CD14-positive monocyte (primary cell): ENCODE measurements at regions not wholly inside any gene's neighbourhood (a gene's known extent, or its start where the extent isn't known, plus 50 kb on each side); places are given as distances from the start of the nearest gene placed in this dataset.
"Not testable (repeated sequence)": the region's sequence is repeated elsewhere in the genome, so short reads cannot be mapped to it uniquely, and the experiment has no call there.

ENCODE experiments used
- DNase-seq, 3 donors: peaks; one replicate each; pipeline ENCODE4 v3.0.0-alpha.2; 2011 to 2022
- H2AFZ ChIP-seq: 2 replicates; pipeline ENCODE4 v1.6.0; 2012; ENCODE audit warnings: mild to moderate bottlenecking, low read depth, low read length, inconsistent platforms; ENCODE audit not compliant: insufficient read depth, poor library complexity, severe bottlenecking
- H3K27ac ChIP-seq, 2 donors: 1 replicate in 1 of 2; 2 replicates in 1 of 2; pipeline ENCODE4 v1.5.1; 2012 to 2013; ENCODE audit warnings: low read length in 2 of 2, control low read depth in 1 of 2, inconsistent platforms in 1 of 2, low read depth in 1 of 2, mild to moderate bottlenecking in 1 of 2
- H3K27me3 ChIP-seq, 2 donors: one replicate each; pipeline versions ENCODE4 v1.6.0 to v1.6.1; 2011 to 2013; ENCODE audit warnings: low read length in 2 of 2; ENCODE audit not compliant: control insufficient read depth in 2 of 2, insufficient read depth in 2 of 2
- H3K36me3 ChIP-seq, 2 donors: replicated peaks in 1 of 2; 1 replicate in 1 of 2; 2 replicates in 1 of 2; pipeline versions ENCODE4 v1.5.1 to v1.6.1; 2012 to 2013; ENCODE audit warnings: low read length in 2 of 2, control low read depth in 1 of 2, inconsistent platforms in 1 of 2, mild to moderate bottlenecking in 1 of 2; ENCODE audit not compliant: insufficient read depth in 2 of 2, control insufficient read depth in 1 of 2
- H3K4me1 ChIP-seq, 2 donors: 1 replicate in 1 of 2; 2 replicates in 1 of 2; pipeline versions ENCODE4 v1.5.1 to v1.6.1; 2012 to 2013; ENCODE audit warnings: low read length in 2 of 2, control low read depth in 1 of 2, inconsistent platforms in 1 of 2, mild to moderate bottlenecking in 1 of 2, moderate library complexity in 1 of 2; ENCODE audit not compliant: insufficient read depth in 2 of 2, control insufficient read depth in 1 of 2
- H3K4me2 ChIP-seq: replicated peaks from 2 replicates; pipeline ENCODE3; 2012; ENCODE audit warnings: low read length, moderate library complexity, mild to moderate bottlenecking; ENCODE audit not compliant: poor library complexity, severe bottlenecking; ENCODE audit errors: extremely low read depth
- H3K4me3 ChIP-seq, 3 experiments: fragments of 200-600 bp in 1 of 3; sonication (generic) in 1 of 3; replicated peaks in 1 of 3; 1 replicate in 2 of 3; 2 replicates in 1 of 3; pipeline ENCODE4 v1.5.1; 2011 to 2013; ENCODE audit warnings: low read length in 3 of 3, mild to moderate bottlenecking in 3 of 3, control low read depth in 2 of 3, low read depth in 2 of 3, inconsistent platforms in 1 of 3, moderate library complexity in 1 of 3
- H3K79me2 ChIP-seq: 2 replicates; pipeline ENCODE4 v1.6.0; 2012; ENCODE audit warnings: mild to moderate bottlenecking, control low read depth, inconsistent platforms, low read length, moderate library complexity; ENCODE audit not compliant: insufficient read depth
- H3K9ac ChIP-seq: 2 replicates; pipeline ENCODE4 v1.6.0; 2017; ENCODE audit warnings: low read length, mild to moderate bottlenecking; ENCODE audit not compliant: insufficient read depth, poor library complexity, severe bottlenecking
- H3K9me3 ChIP-seq, 2 donors: replicated peaks in 1 of 2; 1 replicate in 1 of 2; 2 replicates in 1 of 2; pipeline versions ENCODE4 v1.5.1 to v1.6.1; 2012 to 2013; ENCODE audit warnings: low read length in 2 of 2, control low read depth in 1 of 2; ENCODE audit not compliant: control insufficient read depth in 1 of 2, insufficient read depth in 1 of 2
- H4K20me1 ChIP-seq: 2 replicates; pipeline ENCODE4 v1.6.0; 2012; ENCODE audit warnings: mild to moderate bottlenecking, low read length, control low read depth, moderate library complexity; ENCODE audit not compliant: insufficient read depth
- H3K27ac Mint-ChIP-seq, 7 donors: one replicate each; pipeline ENCODE4 v1.8.0; 2020; ENCODE audit warnings: mild to moderate bottlenecking in 7 of 7, mixed read lengths in 7 of 7, moderate library complexity in 6 of 7, inconsistent platforms in 2 of 7
- H3K27me3 Mint-ChIP-seq, 3 donors: one replicate each; pipeline ENCODE4 v1.8.0; 2021 to 2022; ENCODE audit warnings: low read depth in 3 of 3, mild to moderate bottlenecking in 3 of 3, mixed read lengths in 3 of 3, moderate library complexity in 3 of 3, inconsistent platforms in 1 of 3
- H3K36me3 Mint-ChIP-seq, 2 donors: one replicate each; pipeline ENCODE4 v1.8.0; 2020; ENCODE audit warnings: mixed read lengths in 2 of 2, inconsistent platforms in 1 of 2, mild to moderate bottlenecking in 1 of 2
- H3K4me1 Mint-ChIP-seq: one replicate; pipeline ENCODE4 v1.8.0; 2020; ENCODE audit warnings: mild to moderate bottlenecking, mixed read lengths
- H3K4me3 Mint-ChIP-seq, 2 donors: one replicate each; pipeline ENCODE4 v1.8.0; 2020; ENCODE audit warnings: mild to moderate bottlenecking in 2 of 2, mixed read lengths in 2 of 2, moderate library complexity in 1 of 2
- H3K9me3 Mint-ChIP-seq, 7 donors: one replicate each; pipeline ENCODE4 v1.8.0; 2020 to 2022; ENCODE audit warnings: mixed read lengths in 7 of 7, mild to moderate bottlenecking in 6 of 7, moderate library complexity in 6 of 7, inconsistent platforms in 2 of 7
- WGBS: methylation state at CpG from one replicate; pipeline ENCODE4 v1.1.5; 2013; ENCODE audit warnings: missing lambda C conversion rate; ENCODE audit not compliant: insufficient coverage; 5-methylcytosine and 5-hydroxymethylcytosine counted together
- intact Hi-C, 2 donors: fragments of 100-400 bp; cut with micrococcal nuclease; formaldehyde crosslinking; loops; one replicate each; pipeline versions ENCODE4 v1.15.0 to v1.15.1; 2023
- TF ChIP-seq, protein P1 (sequence below): fragments of 200-600 bp; IDR thresholded peaks from one replicate; pipeline ENCODE4 v1.8.0; 2022; ENCODE audit warnings: antibody characterized with exemption, mild to moderate bottlenecking

DNA sequence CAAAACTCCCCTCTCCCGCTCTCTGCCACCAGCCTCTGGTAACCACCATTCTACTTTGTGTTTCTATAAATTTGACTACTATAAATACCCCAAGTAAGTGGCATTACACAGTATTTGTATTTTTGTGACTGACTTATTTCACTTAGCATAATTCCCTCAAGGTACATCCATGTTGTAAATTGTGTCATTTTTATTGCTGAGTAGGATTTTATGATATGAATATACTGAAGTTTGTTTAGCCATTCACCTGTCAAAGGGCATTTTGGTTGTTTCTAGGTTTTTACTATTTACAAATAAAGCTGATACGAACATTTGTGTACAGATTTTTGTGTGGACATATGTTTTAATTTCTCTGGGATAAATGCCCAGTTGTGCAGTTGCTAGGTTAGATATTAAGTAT is 174.0 kb upstream of the MMADHC start:
- WGBS: no CpG with 5 or more reads among the region's 2 CpGs
- no peaks in the 10 kb centered on the region for H3K4me1 ChIP-seq
- TF ChIP-seq, protein P1, sequence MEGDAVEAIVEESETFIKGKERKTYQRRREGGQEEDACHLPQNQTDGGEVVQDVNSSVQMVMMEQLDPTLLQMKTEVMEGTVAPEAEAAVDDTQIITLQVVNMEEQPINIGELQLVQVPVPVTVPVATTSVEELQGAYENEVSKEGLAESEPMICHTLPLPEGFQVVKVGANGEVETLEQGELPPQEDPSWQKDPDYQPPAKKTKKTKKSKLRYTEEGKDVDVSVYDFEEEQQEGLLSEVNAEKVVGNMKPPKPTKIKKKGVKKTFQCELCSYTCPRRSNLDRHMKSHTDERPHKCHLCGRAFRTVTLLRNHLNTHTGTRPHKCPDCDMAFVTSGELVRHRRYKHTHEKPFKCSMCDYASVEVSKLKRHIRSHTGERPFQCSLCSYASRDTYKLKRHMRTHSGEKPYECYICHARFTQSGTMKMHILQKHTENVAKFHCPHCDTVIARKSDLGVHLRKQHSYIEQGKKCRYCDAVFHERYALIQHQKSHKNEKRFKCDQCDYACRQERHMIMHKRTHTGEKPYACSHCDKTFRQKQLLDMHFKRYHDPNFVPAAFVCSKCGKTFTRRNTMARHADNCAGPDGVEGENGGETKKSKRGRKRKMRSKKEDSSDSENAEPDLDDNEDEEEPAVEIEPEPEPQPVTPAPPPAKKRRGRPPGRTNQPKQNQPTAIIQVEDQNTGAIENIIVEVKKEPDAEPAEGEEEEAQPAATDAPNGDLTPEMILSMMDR: no peak
- H3K4me3 Mint-ChIP-seq: no peak overlapping the region
- no peak overlapping the region for H3K4me3 ChIP-seq
- H3K4me2 ChIP-seq: no peak overlapping the region
- peaks cover 0 to 5% of the 10 kb centered on the region in 2 donors for H3K9me3 ChIP-seq
- no peak overlapping the region for H2AFZ ChIP-seq
- no peaks in the 10 kb centered on the region for H3K4me1 Mint-ChIP-seq
- no peaks in the 10 kb centered on the region for H4K20me1 ChIP-seq
- H3K36me3 Mint-ChIP-seq: no peaks in the 10 kb centered on the region
- intact Hi-C loops: no loop called here
- peaks cover 0 to 9% (median 4%) of the 10 kb centered on the region in 7 donors for H3K9me3 Mint-ChIP-seq
- H3K27ac ChIP-seq: no peak overlapping the region
- no peaks in the 10 kb centered on the region for H3K79me2 ChIP-seq
- no peak for DNase-seq
- H3K27ac Mint-ChIP-seq: no peak overlapping the region
- no peaks in the 10 kb centered on the region for H3K36me3 ChIP-seq
- no peaks in the 10 kb centered on the region for H3K27me3 ChIP-seq
- H3K9ac ChIP-seq: no peak overlapping the region
- H3K27me3 Mint-ChIP-seq: peaks cover 0 to 1% (median 0%) of the 10 kb centered on the region in 3 donors

DNA sequence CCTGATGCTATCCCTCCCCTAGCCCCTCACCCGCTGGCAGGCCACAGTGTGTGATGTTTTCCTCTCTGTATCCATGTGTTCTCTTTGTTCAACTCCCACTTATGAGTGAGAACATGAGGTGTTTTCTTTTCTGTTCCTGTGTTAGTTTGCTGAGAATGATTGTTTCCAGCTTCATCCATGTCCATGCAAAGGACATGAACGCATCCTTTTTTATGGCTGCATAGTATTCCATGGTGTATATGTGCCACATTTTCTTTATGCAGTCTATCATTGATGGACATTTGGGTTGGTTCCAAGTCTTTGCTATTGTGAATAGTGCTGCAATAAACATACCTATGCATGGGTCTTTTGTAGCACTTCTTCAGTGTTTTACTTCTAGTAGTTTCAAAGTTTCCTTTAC is 171.8 kb upstream of the MMADHC start:
- H3K4me1 Mint-ChIP-seq, H3K36me3 ChIP-seq, H3K9me3 Mint-ChIP-seq, H3K9ac ChIP-seq, H3K4me2 ChIP-seq, H3K27ac Mint-ChIP-seq, H3K27me3 Mint-ChIP-seq, H3K79me2 ChIP-seq, DNase-seq, H3K4me3 ChIP-seq, H3K4me3 Mint-ChIP-seq, intact Hi-C loops, H3K27me3 ChIP-seq, H4K20me1 ChIP-seq, H2AFZ ChIP-seq, H3K9me3 ChIP-seq, H3K27ac ChIP-seq, H3K4me1 ChIP-seq, H3K36me3 Mint-ChIP-seq: not testable (repeated sequence)
- no CpG with 5 or more reads among the region's 2 CpGs for WGBS

DNA sequence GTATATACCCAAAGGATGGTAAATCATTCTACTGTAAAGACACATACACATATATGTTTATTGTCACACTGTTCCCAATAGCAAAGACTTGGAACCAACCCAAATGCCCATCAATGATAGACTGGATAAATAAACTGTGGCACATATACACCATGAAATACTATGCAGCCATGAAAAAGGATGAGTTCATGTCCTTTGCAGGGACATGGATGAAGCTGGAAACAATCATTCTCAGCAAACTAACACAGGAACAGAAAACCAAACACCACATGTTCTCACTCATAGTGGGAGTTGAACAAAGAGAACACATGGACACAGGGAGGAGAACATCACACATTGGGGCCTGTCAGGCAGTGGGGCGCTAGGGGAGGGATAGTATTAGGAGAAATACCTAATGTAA is 167.1 kb upstream of the MMADHC start:
- H3K4me3 ChIP-seq, H2AFZ ChIP-seq, H3K9ac ChIP-seq, H3K9me3 ChIP-seq, H3K27me3 Mint-ChIP-seq, intact Hi-C loops, H3K9me3 Mint-ChIP-seq, H3K36me3 Mint-ChIP-seq, H3K4me1 Mint-ChIP-seq, H4K20me1 ChIP-seq, H3K27ac Mint-ChIP-seq, H3K27ac ChIP-seq, H3K79me2 ChIP-seq, H3K4me3 Mint-ChIP-seq, DNase-seq, H3K27me3 ChIP-seq, H3K4me1 ChIP-seq, H3K4me2 ChIP-seq, H3K36me3 ChIP-seq: not testable (repeated sequence)
- 100% methylated on average over 1 of the region's 1 CpG for WGBS
